Nephron (organoid): ENCODE measurements at regions not wholly inside any gene's neighbourhood (a gene's known extent, or its start where the extent isn't known, plus 50 kb on each side); places are given as distances from the start of the nearest gene placed in this dataset.
A peak's percentile ranks its signal among the peaks of the same experiment; 100 is the strongest.
"Not testable (repeated sequence)": the region's sequence is repeated elsewhere in the genome, so short reads cannot be mapped to it uniquely, and the experiment has no call there.

Source experiments
- H3K27ac Mint-ChIP-seq, 3 experiments: 2 replicates each; pipeline ENCODE4 v1.8.0; 2020; ENCODE audit warnings: mixed read lengths in 3 of 3, mild to moderate bottlenecking in 2 of 3, moderate library complexity in 1 of 3
- H3K27me3 Mint-ChIP-seq: 2 replicates; pipeline ENCODE4 v1.8.0; 2021; ENCODE audit warnings: low read depth, mild to moderate bottlenecking, moderate library complexity, mixed read lengths
- H3K36me3 Mint-ChIP-seq: 2 replicates; pipeline ENCODE4 v1.8.0; 2020; ENCODE audit warnings: low read depth, mixed read lengths
- H3K4me1 Mint-ChIP-seq: 2 replicates; pipeline ENCODE4 v1.8.0; 2020; ENCODE audit warnings: mixed read lengths
- H3K4me3 Mint-ChIP-seq, 3 experiments: 2 replicates each; pipeline ENCODE4 v1.8.0; 2020; ENCODE audit warnings: mild to moderate bottlenecking in 3 of 3, mixed read lengths in 3 of 3, moderate library complexity in 2 of 3
- H3K9me3 Mint-ChIP-seq: 2 replicates; pipeline ENCODE4 v1.8.0; 2020; ENCODE audit warnings: mixed read lengths
- CTCF ChIP-seq, 3 experiments: fragments of 200-600 bp; sonication (generic); IDR thresholded peaks; one replicate each; pipeline ENCODE4 v1.5.0; 2021; ENCODE audit warnings: antibody characterized with exemption in 3 of 3; ENCODE audit not compliant: unreplicated experiment in 3 of 3

- H3K27me3 Mint-ChIP-seq: no peaks in the 10 kb centered on the region
- no peak for TF ChIP-seq CTCF (IDR thresholded peaks at IDR 0.05; ENCODE audit: unreplicated experiment in 3 of 3)
- H3K4me3 Mint-ChIP-seq: no peak overlapping the region
- peaks cover 12% of the 10 kb centered on the region for H3K9me3 Mint-ChIP-seq
- no peaks in the 10 kb centered on the region for H3K36me3 Mint-ChIP-seq
- no peak overlapping the region for H3K27ac Mint-ChIP-seq
- peaks cover 1% of the 10 kb centered on the region for H3K4me1 Mint-ChIP-seq
Observed at GRCh38 chrX:65871671-65872311, 168.1 kb downstream of the VSIG4 start.

DNA sequence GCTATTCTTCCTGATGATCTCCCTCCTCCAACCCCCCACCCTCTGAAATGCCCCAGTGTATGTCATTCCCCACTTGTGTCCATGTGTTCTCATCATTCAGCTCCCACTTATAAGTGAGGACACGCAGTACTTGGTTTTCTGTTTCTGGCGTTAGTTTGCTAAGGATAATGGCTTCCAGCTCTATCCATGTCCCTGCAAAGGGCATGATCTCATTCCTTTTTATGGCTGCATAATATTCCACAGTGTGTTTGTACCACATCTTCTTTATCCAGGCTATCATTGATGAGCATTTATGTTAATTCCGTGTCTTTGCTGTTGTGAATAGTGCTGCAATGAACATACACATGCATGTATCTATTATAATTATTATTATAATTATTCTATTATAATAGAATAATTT lies 169.3 kb downstream of the VSIG4 start:
- not testable (repeated sequence) for H3K4me3 Mint-ChIP-seq, H3K4me1 Mint-ChIP-seq, H3K36me3 Mint-ChIP-seq, H3K27me3 Mint-ChIP-seq, H3K27ac Mint-ChIP-seq
- peaks cover 11% of the 10 kb centered on the region for H3K9me3 Mint-ChIP-seq

DNA sequence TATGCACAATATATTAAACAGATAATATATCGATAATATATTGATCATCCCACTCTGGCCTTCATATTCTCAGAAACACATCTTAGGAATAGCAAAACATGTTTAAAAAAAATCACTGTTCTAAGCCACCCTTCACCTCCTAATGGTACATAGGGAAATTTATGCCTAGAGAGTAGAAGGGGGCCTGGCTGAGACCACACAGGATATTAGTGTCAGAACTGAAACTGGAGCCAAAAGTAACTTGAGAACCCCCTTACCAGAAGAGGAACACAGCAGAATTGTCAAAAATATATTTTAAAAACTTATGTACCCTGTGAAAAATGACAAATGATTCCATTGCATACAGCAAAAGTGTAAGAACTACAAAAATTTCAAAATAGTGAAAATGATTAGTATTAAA lies 173.1 kb downstream of the VSIG4 start:
- Mint-ChIP-seq H3K36me3 (no peaks in the 10 kb centered on the region), H3K27me3 (no peaks in the 10 kb centered on the region), H3K9me3 (peaks cover 3% of the 10 kb centered on the region), H3K27ac (peak overlapping the region in 1 of 3 experiments; percentile 10), H3K4me3 (no peak overlapping the region), H3K4me1 (peaks cover 5% of the 10 kb centered on the region)
- TF ChIP-seq CTCF (IDR thresholded peaks at IDR 0.05; ENCODE audit: unreplicated experiment in 3 of 3): no peak

- H3K4me3 Mint-ChIP-seq: no peak overlapping the region
- H3K36me3 Mint-ChIP-seq: no peaks in the 10 kb centered on the region
- H3K27me3 Mint-ChIP-seq: no peaks in the 10 kb centered on the region
- H3K9me3 Mint-ChIP-seq: peaks cover 3% of the 10 kb centered on the region
- H3K27ac Mint-ChIP-seq: no peak overlapping the region
- no peak for TF ChIP-seq CTCF (IDR thresholded peaks at IDR 0.05; ENCODE audit: unreplicated experiment in 3 of 3)
- peaks cover 5% of the 10 kb centered on the region for H3K4me1 Mint-ChIP-seq
Observed at GRCh38 chrX:65866146-65866545, 173.7 kb downstream of the VSIG4 start.

- Mint-ChIP-seq H3K36me3 (no peaks in the 10 kb centered on the region), H3K4me1 (peaks cover 5% of the 10 kb centered on the region), H3K4me3 (no peak overlapping the region), H3K27me3 (no peaks in the 10 kb centered on the region), H3K27ac (no peak overlapping the region), H3K9me3 (peaks cover 10% of the 10 kb centered on the region)
- TF ChIP-seq CTCF (IDR thresholded peaks at IDR 0.05; ENCODE audit: unreplicated experiment in 3 of 3): no peak
Observed at GRCh38 chrX:65862638-65863037, 177.2 kb downstream of the VSIG4 start.

- no peak for TF ChIP-seq CTCF (IDR thresholded peaks at IDR 0.05; ENCODE audit: unreplicated experiment in 3 of 3)
- Mint-ChIP-seq H3K36me3 (no peaks in the 10 kb centered on the region), H3K27me3 (no peaks in the 10 kb centered on the region), H3K4me1 (no peaks in the 10 kb centered on the region), H3K9me3 (peaks cover 23% of the 10 kb centered on the region), H3K27ac (no peak overlapping the region), H3K4me3 (no peak overlapping the region)
Observed at GRCh38 chrX:65859299-65859698, 180.6 kb downstream of the VSIG4 start.

- peaks cover 26% of the 10 kb centered on the region for H3K9me3 Mint-ChIP-seq
- not testable (repeated sequence) for H3K27ac Mint-ChIP-seq, H3K4me3 Mint-ChIP-seq, H3K27me3 Mint-ChIP-seq, H3K36me3 Mint-ChIP-seq, H3K4me1 Mint-ChIP-seq
Observed at GRCh38 chrX:65854437-65854836, 185.4 kb downstream of the VSIG4 start.

DNA sequence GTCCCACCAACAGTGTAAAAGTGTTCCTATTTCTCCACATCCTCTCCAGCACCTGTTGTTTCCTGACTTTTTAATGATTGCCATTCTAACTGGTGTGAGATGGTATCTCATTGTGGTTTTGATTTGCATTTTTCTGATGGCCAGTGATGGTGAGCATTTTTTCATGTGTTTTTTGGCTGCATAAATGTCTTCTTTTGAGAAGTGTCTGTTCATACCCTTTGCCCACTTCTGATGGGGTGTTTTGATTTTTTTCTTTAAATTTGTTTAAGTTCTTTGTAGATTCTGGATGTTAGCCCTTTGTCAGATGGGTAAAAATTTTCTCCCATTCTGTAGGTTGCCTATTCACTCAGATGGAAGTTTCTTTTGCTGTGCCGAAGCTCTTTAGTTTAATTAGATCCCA lies 183.9 kb downstream of the MSN start:
- not testable (repeated sequence) for H3K4me3 Mint-ChIP-seq, H3K27me3 Mint-ChIP-seq, H3K4me1 Mint-ChIP-seq, H3K36me3 Mint-ChIP-seq, H3K27ac Mint-ChIP-seq
- H3K9me3 Mint-ChIP-seq: peaks cover 19% of the 10 kb centered on the region

GRCh38 chrX:65850821-65851220 lies 183.4 kb downstream of the MSN start:
- not testable (repeated sequence) for H3K4me3 Mint-ChIP-seq, H3K4me1 Mint-ChIP-seq, H3K27me3 Mint-ChIP-seq, H3K36me3 Mint-ChIP-seq, H3K27ac Mint-ChIP-seq
- H3K9me3 Mint-ChIP-seq: peaks cover 19% of the 10 kb centered on the region
